ENCODE measurements at regions not wholly inside any gene's neighbourhood (a gene's known extent, or its start where the extent isn't known, plus 50 kb on each side); places are given as distances from the start of the nearest gene placed in this dataset.

DNA sequence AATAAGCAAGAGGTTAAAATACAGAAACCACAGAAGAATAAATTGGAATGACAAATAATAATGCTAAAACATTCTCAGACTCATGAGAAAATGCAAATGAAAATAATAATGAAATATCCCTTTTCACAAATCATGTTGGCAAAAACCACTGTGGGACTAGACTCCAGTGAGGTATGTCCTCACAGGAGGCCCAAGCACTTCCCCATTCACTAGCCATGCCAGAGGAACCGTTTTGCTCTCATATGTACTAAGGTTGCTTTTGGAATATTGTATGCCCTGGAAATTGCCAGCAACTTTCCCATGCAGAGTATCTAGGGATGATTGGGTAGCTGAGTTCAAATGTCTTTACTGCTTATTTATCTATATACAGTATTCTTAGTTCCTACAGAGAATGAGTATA is 106.2 kb upstream of the CHORDC1 start:
- TF ChIP-seq TAF1 (IDR thresholded peaks at IDR 0.05; ENCODE audit: borderline replicate concordance, insufficient read depth, low read length) (no peak), SIN3A (IDR thresholded peaks at IDR 0.05; ENCODE audit: borderline replicate concordance, insufficient read depth, low read length) (no peak), POLR2AphosphoS5 (IDR thresholded peaks at IDR 0.05; ENCODE audit: low read depth, low read length) (no peak), FOXP2 (optimal IDR thresholded peaks at IDR 0.05; ENCODE audit: borderline replicate concordance, extremely low read depth, extremely low read length, insufficient read depth) (no peak)
- TF ChIP-seq, protein P1, sequence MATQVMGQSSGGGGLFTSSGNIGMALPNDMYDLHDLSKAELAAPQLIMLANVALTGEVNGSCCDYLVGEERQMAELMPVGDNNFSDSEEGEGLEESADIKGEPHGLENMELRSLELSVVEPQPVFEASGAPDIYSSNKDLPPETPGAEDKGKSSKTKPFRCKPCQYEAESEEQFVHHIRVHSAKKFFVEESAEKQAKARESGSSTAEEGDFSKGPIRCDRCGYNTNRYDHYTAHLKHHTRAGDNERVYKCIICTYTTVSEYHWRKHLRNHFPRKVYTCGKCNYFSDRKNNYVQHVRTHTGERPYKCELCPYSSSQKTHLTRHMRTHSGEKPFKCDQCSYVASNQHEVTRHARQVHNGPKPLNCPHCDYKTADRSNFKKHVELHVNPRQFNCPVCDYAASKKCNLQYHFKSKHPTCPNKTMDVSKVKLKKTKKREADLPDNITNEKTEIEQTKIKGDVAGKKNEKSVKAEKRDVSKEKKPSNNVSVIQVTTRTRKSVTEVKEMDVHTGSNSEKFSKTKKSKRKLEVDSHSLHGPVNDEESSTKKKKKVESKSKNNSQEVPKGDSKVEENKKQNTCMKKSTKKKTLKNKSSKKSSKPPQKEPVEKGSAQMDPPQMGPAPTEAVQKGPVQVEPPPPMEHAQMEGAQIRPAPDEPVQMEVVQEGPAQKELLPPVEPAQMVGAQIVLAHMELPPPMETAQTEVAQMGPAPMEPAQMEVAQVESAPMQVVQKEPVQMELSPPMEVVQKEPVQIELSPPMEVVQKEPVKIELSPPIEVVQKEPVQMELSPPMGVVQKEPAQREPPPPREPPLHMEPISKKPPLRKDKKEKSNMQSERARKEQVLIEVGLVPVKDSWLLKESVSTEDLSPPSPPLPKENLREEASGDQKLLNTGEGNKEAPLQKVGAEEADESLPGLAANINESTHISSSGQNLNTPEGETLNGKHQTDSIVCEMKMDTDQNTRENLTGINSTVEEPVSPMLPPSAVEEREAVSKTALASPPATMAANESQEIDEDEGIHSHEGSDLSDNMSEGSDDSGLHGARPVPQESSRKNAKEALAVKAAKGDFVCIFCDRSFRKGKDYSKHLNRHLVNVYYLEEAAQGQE (IDR thresholded peaks at IDR 0.05; ENCODE audit: insufficient read depth in 1 of 2, low read depth in 2 of 2, low read length in 2 of 2), result no peak
